HG03039 (cell line): ENCODE measurements at regions not wholly inside any gene's neighbourhood (a gene's known extent, or its start where the extent isn't known, plus 50 kb on each side); places are given as distances from the start of the nearest gene placed in this dataset.
"Not testable (repeated sequence)": the region's sequence is repeated elsewhere in the genome, so short reads cannot be mapped to it uniquely, and the experiment has no call there.

Source experiments
- ATAC-seq: cut with Tn5 transposase; IDR thresholded peaks from one replicate; pipeline ENCODE4 v1.9.1; 2021; ENCODE audit warnings: mild to moderate bottlenecking, moderate library complexity; ENCODE audit not compliant: unreplicated experiment

- ATAC-seq = no peak
These were observed 136.3 kb upstream of the ESR1 start for GRCh38 chr6:151671195-151671594.

- no peak for ATAC-seq
These were observed 132.9 kb upstream of the ESR1 start for GRCh38 chr6:151674578-151674977.

- peak; percentile 89 for ATAC-seq
These were observed 131.6 kb upstream of the ESR1 start for GRCh38 chr6:151675746-151676459.

GRCh38 chr6:151676460-151676945 lies 131.0 kb upstream of the ESR1 start:
- ATAC-seq = no peak

- ATAC-seq = no peak
These were observed 130.1 kb upstream of the ESR1 start for GRCh38 chr6:151677404-151677803.

GRCh38 chr6:151679081-151679480 lies 128.4 kb upstream of the ESR1 start:
- no peak for ATAC-seq

- no peak for ATAC-seq
These were observed 127.5 kb upstream of the ESR1 start for GRCh38 chr6:151679941-151680340.

- ATAC-seq = no peak
These were observed 126.5 kb upstream of the ESR1 start for GRCh38 chr6:151680846-151681432.

GRCh38 chr6:151681433-151682059 lies 125.9 kb upstream of the ESR1 start:
- no peak for ATAC-seq

- ATAC-seq = no peak
These were observed 125.2 kb upstream of the ESR1 start for GRCh38 chr6:151682251-151682650.

GRCh38 chr6:151682922-151683321 lies 124.6 kb upstream of the ESR1 start:
- ATAC-seq = no peak

GRCh38 chr6:151683381-151683780 lies 124.1 kb upstream of the ESR1 start:
- no peak for ATAC-seq

- no peak for ATAC-seq
These were observed 117.8 kb upstream of the ESR1 start for GRCh38 chr6:151689499-151690201.

- ATAC-seq = no peak
These were observed 117.2 kb upstream of the ESR1 start for GRCh38 chr6:151690303-151690702.

- peak; percentile 98 for ATAC-seq
These were observed 116.5 kb upstream of the ESR1 start for GRCh38 chr6:151690768-151691562.

GRCh38 chr6:151692216-151692615 lies 115.3 kb upstream of the ESR1 start:
- no peak for ATAC-seq

- ATAC-seq = no peak
These were observed 114.1 kb upstream of the ESR1 start for GRCh38 chr6:151693366-151693765.

GRCh38 chr6:151695156-151695555 lies 112.3 kb upstream of the ESR1 start:
- no peak for ATAC-seq

- ATAC-seq = not testable (repeated sequence)
These were observed 111.2 kb upstream of the ESR1 start for GRCh38 chr6:151696302-151696701.

- no peak for ATAC-seq
These were observed 108.4 kb upstream of the ESR1 start for GRCh38 chr6:151698931-151699700.
